A549 (cell line): ENCODE measurements at regions not wholly inside any gene's neighbourhood (a gene's known extent, or its start where the extent isn't known, plus 50 kb on each side); places are given as distances from the start of the nearest gene placed in this dataset.

Source experiments
- CBX2 ChIP-seq: fragments of 200-600 bp; sonication (generic); IDR thresholded peaks from 2 replicates; pipeline ENCODE4 v1.6.1; 2016; ENCODE audit warnings: low read depth, mild to moderate bottlenecking, borderline replicate concordance
- CEBPB ChIP-seq, 2 experiments: fragments of >200 bp in 1 of 2; sonication (Bioruptor Twin) in 1 of 2; formaldehyde crosslinking in 1 of 2; IDR thresholded peaks; 2 replicates each; pipeline ENCODE4 v1.6.1; 2012 to 2016
- EP300 ChIP-seq, 2 experiments: fragments of >200 bp; sonication (Bioruptor Twin); formaldehyde crosslinking; IDR thresholded peaks; 2 replicates in 1 of 2; 3 replicates in 1 of 2; pipeline ENCODE4 v1.6.1; 2016 to 2017
- KDM1A ChIP-seq: fragments of 200-600 bp; sonication (generic); IDR thresholded peaks from 2 replicates; pipeline ENCODE4 v1.6.1; 2016; ENCODE audit warnings: low read depth, mild to moderate bottlenecking
- POLR2A ChIP-seq: IDR thresholded peaks from 2 replicates; pipeline ENCODE4 v1.6.1; 2012; ENCODE audit warnings: mild to moderate bottlenecking, low read length
- RAD21 ChIP-seq, 2 experiments: fragments of >200 bp in 1 of 2; sonication (Bioruptor Twin) in 1 of 2; formaldehyde crosslinking in 1 of 2; IDR thresholded peaks in 1 of 2; conservative IDR thresholded peaks in 1 of 2; 2 replicates in 1 of 2; 3 replicates in 1 of 2; pipeline ENCODE4 v1.6.1; 2012 to 2018; ENCODE audit warnings: inconsistent platforms in 1 of 2
- ZFP36 ChIP-seq: fragments of 450-650 bp; IDR thresholded peaks from 2 replicates; pipeline ENCODE4 v1.6.1; 2014; ENCODE audit warnings: borderline replicate concordance; ENCODE audit not compliant: partially characterized antibody
- TF ChIP-seq, protein P1 (sequence below): fragments of >200 bp; sonication (Bioruptor Twin); formaldehyde crosslinking; IDR thresholded peaks from 3 replicates; pipeline ENCODE4 v1.5.1; 2016

DNA sequence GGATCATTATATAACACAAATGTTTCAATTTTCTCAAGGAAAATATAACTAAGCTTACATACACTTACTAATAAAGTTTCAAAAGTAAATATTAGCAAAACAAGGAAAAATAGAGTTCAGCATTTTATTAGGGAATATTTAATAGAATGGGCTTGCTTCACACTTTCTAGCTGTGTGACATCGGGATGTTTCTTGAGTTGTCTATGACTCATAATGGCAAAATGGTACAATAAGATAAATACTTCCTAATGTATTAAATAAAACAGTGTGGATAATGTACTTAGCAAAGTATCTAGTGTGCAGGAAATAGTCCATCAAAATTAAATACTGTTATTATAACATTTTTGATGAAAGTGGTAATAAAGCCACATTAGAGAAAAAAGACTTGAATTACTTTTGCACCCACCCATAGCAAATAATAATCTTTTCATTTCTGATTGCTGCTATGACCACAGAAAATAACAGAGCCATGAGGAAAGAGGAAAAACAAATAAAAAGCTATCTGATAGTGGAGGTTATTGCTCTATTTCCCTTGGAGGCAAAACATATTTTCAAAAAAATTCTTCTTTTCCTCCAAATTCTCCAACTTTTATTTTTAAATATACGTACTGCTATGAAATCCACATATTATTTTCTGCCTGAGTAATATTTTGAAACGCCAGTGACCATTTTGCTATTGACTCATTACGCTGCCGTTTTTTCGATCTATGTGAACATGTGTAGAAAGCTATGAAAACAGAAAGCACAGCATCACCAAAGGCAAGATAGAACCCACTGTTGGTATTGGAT, 272.9 kb upstream of the KLF6 start:
- no peak for TF ChIP-seq KDM1A
- no peak for TF ChIP-seq CEBPB (IDR thresholded peaks at IDR 0.05)
- no peak for TF ChIP-seq ZFP36
- TF ChIP-seq EP300 (IDR thresholded peaks at IDR 0.05): no peak
- TF ChIP-seq, protein P1, sequence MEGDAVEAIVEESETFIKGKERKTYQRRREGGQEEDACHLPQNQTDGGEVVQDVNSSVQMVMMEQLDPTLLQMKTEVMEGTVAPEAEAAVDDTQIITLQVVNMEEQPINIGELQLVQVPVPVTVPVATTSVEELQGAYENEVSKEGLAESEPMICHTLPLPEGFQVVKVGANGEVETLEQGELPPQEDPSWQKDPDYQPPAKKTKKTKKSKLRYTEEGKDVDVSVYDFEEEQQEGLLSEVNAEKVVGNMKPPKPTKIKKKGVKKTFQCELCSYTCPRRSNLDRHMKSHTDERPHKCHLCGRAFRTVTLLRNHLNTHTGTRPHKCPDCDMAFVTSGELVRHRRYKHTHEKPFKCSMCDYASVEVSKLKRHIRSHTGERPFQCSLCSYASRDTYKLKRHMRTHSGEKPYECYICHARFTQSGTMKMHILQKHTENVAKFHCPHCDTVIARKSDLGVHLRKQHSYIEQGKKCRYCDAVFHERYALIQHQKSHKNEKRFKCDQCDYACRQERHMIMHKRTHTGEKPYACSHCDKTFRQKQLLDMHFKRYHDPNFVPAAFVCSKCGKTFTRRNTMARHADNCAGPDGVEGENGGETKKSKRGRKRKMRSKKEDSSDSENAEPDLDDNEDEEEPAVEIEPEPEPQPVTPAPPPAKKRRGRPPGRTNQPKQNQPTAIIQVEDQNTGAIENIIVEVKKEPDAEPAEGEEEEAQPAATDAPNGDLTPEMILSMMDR: no peak
- TF ChIP-seq CBX2: no peak
- no peak for TF ChIP-seq POLR2A
- TF ChIP-seq RAD21 (conservative IDR thresholded peaks at IDR 0.05 in 1 of 2, IDR thresholded peaks at IDR 0.05 in 1 of 2): no peak
